WTC11 (cell line): ENCODE measurements at regions not wholly inside any gene's neighbourhood (a gene's known extent, or its start where the extent isn't known, plus 50 kb on each side); places are given as distances from the start of the nearest gene placed in this dataset.

Source experiments
- ATAC-seq: fragments of 200-7000 bp; cut with Tn5 transposase; 2 replicates; pipeline ENCODE4 v1.10.0; 2021; ENCODE audit warnings: mild to moderate bottlenecking, moderate library complexity
- CTCF ChIA-PET: fragments of 300-600 bp; sonication (Branson Sonifier 250); formaldehyde crosslinking; loops from one replicate; lab custom pipeline; 2021; ENCODE audit warnings: antibody characterized with exemption; lab: Charles Lee
- POLR2A ChIA-PET: fragments of 350-600 bp; sonication (Branson Sonifier 250); formaldehyde crosslinking; loops from one replicate; lab custom pipeline; 2021; ENCODE audit warnings: antibody characterized with exemption; lab: Charles Lee
- DNase-seq: peaks from one replicate; pipeline ENCODE4 v3.0.0; 2021; ENCODE audit warnings: low spot score
- H3K27ac Mint-ChIP-seq: 2 replicates; pipeline ENCODE4 v1.8.0; 2021; ENCODE audit warnings: mixed read lengths
- H3K27me3 Mint-ChIP-seq: 2 replicates; pipeline ENCODE4 v1.8.0; 2021; ENCODE audit warnings: low read depth, mild to moderate bottlenecking, moderate library complexity, mixed read lengths
- H3K36me3 Mint-ChIP-seq: 2 replicates; pipeline ENCODE4 v1.8.0; 2021; ENCODE audit warnings: mixed read lengths
- H3K4me1 Mint-ChIP-seq: 2 replicates; pipeline ENCODE4 v1.8.0; 2022; ENCODE audit warnings: mixed read lengths
- H3K4me3 Mint-ChIP-seq: 2 replicates; pipeline ENCODE4 v1.8.0; 2021; ENCODE audit warnings: mild to moderate bottlenecking, moderate library complexity, mixed read lengths
- H3K9me3 Mint-ChIP-seq: 2 replicates; pipeline ENCODE4 v1.8.0; 2021; ENCODE audit warnings: mixed read lengths
- ATF1 ChIP-seq: sonication (generic); formaldehyde crosslinking; IDR thresholded peaks from 2 replicates; pipeline ENCODE4 v1.8.1; 2023; ENCODE audit warnings: mild to moderate bottlenecking, moderate library complexity, missing genetic modification reagents
- CREB1 ChIP-seq: sonication (generic); formaldehyde crosslinking; IDR thresholded peaks from 2 replicates; pipeline ENCODE4 v1.8.0; 2023; ENCODE audit warnings: mild to moderate bottlenecking, missing genetic modification reagents
- ELF4 ChIP-seq: sonication (generic); formaldehyde crosslinking; IDR thresholded peaks from 2 replicates; pipeline ENCODE4 v1.8.1; 2022; ENCODE audit warnings: low read depth, mild to moderate bottlenecking, moderate library complexity, missing genetic modification reagents
- EMX1 ChIP-seq: fragments of 250-450 bp; sonication (Bioruptor Pico); IDR thresholded peaks from 2 replicates; pipeline ENCODE4 v1.8.0; 2021; ENCODE audit warnings: mild to moderate bottlenecking
- NFE2L1 ChIP-seq: sonication (generic); formaldehyde crosslinking; IDR thresholded peaks from 2 replicates; pipeline ENCODE4 v1.8.1; 2023; ENCODE audit warnings: missing genetic modification reagents
- PRRX2 ChIP-seq: fragments of 250-450 bp; sonication (Bioruptor Pico); IDR thresholded peaks from 2 replicates; pipeline ENCODE4 v1.8.0; 2021; ENCODE audit warnings: mild to moderate bottlenecking
- SMAD4 ChIP-seq: sonication (generic); formaldehyde crosslinking; IDR thresholded peaks from 2 replicates; pipeline ENCODE4 v1.8.0; 2022; ENCODE audit warnings: mild to moderate bottlenecking, missing genetic modification reagents
- TCF7 ChIP-seq: sonication (generic); formaldehyde crosslinking; IDR thresholded peaks from 2 replicates; pipeline ENCODE4 v1.8.0; 2022; ENCODE audit warnings: mild to moderate bottlenecking, low read depth, missing genetic modification reagents, moderate library complexity
- TP53 ChIP-seq: sonication (generic); formaldehyde crosslinking; IDR thresholded peaks from 2 replicates; pipeline ENCODE4 v1.8.1; 2023; ENCODE audit warnings: mild to moderate bottlenecking, missing genetic modification reagents
- ZNF138 ChIP-seq: sonication (generic); formaldehyde crosslinking; conservative IDR thresholded peaks from 2 replicates; pipeline ENCODE4 v1.8.1; 2022; ENCODE audit warnings: mild to moderate bottlenecking, moderate library complexity, missing genetic modification reagents
- ZNF416 ChIP-seq: fragments of 250-450 bp; sonication (Bioruptor Pico); IDR thresholded peaks from 2 replicates; pipeline ENCODE4 v1.9.0; 2021; ENCODE audit warnings: mild to moderate bottlenecking, inconsistent platforms
- TF ChIP-seq, protein P1 (sequence below): fragments of 250-450 bp; sonication (Bioruptor Pico); IDR thresholded peaks from 2 replicates; pipeline ENCODE4 v1.9.0; 2021; ENCODE audit warnings: mild to moderate bottlenecking, borderline replicate concordance
- TF ChIP-seq, protein P2 (sequence below): sonication (generic); formaldehyde crosslinking; IDR thresholded peaks from 2 replicates; pipeline ENCODE4 v1.8.0; 2022; ENCODE audit warnings: mild to moderate bottlenecking, missing genetic modification reagents
- TF ChIP-seq, protein P3 (sequence below): sonication (generic); formaldehyde crosslinking; conservative IDR thresholded peaks from 2 replicates; pipeline ENCODE4 v1.8.1; 2022; ENCODE audit warnings: mild to moderate bottlenecking, missing genetic modification reagents
- TF ChIP-seq, protein P4 (sequence below): sonication (generic); formaldehyde crosslinking; IDR thresholded peaks from 2 replicates; pipeline ENCODE4 v1.8.0; 2023; ENCODE audit warnings: mild to moderate bottlenecking, missing genetic modification reagents

DNA sequence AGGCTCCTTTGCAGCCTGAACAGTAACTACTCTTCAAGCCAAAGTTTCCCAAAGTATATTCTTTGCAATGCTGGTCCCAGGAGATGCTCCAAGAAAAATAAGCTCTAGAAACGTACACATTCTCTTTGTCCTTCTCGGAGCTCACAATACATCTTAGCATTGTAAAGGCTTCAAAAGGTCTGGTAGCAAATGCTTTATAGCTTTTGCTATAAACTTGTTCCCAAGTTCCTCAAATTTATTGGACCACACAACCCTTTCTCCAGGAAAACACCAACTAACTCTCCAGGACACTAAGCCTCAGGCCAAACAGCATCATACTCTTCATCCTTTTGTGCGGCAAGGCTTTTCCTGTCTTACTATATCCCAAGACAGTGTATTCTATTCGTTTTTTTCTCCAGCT, 455.6 kb upstream of the PROK2 start (continued):
- TF ChIP-seq, protein P1, sequence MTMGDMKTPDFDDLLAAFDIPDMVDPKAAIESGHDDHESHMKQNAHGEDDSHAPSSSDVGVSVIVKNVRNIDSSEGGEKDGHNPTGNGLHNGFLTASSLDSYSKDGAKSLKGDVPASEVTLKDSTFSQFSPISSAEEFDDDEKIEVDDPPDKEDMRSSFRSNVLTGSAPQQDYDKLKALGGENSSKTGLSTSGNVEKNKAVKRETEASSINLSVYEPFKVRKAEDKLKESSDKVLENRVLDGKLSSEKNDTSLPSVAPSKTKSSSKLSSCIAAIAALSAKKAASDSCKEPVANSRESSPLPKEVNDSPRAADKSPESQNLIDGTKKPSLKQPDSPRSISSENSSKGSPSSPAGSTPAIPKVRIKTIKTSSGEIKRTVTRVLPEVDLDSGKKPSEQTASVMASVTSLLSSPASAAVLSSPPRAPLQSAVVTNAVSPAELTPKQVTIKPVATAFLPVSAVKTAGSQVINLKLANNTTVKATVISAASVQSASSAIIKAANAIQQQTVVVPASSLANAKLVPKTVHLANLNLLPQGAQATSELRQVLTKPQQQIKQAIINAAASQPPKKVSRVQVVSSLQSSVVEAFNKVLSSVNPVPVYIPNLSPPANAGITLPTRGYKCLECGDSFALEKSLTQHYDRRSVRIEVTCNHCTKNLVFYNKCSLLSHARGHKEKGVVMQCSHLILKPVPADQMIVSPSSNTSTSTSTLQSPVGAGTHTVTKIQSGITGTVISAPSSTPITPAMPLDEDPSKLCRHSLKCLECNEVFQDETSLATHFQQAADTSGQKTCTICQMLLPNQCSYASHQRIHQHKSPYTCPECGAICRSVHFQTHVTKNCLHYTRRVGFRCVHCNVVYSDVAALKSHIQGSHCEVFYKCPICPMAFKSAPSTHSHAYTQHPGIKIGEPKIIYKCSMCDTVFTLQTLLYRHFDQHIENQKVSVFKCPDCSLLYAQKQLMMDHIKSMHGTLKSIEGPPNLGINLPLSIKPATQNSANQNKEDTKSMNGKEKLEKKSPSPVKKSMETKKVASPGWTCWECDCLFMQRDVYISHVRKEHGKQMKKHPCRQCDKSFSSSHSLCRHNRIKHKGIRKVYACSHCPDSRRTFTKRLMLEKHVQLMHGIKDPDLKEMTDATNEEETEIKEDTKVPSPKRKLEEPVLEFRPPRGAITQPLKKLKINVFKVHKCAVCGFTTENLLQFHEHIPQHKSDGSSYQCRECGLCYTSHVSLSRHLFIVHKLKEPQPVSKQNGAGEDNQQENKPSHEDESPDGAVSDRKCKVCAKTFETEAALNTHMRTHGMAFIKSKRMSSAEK (CRISPR knock-in tag) = no peak
- TF ChIP-seq, protein P2, sequence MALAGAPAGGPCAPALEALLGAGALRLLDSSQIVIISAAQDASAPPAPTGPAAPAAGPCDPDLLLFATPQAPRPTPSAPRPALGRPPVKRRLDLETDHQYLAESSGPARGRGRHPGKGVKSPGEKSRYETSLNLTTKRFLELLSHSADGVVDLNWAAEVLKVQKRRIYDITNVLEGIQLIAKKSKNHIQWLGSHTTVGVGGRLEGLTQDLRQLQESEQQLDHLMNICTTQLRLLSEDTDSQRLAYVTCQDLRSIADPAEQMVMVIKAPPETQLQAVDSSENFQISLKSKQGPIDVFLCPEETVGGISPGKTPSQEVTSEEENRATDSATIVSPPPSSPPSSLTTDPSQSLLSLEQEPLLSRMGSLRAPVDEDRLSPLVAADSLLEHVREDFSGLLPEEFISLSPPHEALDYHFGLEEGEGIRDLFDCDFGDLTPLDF = no peak
- TF ChIP-seq ELF4 (no peak), ZNF416 (CRISPR knock-in tag) (no peak)
- TF ChIP-seq, protein P3, sequence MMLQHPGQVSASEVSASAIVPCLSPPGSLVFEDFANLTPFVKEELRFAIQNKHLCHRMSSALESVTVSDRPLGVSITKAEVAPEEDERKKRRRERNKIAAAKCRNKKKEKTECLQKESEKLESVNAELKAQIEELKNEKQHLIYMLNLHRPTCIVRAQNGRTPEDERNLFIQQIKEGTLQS = no peak

DNA sequence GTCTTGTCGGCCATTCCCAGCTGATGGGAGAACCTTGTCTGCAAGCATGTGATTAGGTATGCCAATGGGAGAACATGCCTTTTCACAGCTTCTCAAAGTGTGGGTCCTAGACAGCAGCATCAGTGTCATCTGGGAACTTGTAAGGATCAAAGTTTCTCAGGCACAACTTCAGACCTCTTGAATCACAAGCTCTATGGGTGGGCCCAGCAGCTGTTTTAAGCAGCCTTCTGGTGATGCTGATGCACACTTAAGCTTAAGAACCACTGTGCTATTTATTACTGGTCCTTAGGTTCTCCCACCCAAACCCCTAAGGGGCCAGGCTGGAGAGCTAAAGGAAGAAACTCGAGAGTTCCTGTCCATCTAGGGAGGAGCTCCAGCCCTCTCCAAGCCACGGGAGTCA, 453.9 kb upstream of the PROK2 start:
- DNase-seq = no peak
- no peak for ATAC-seq
- H3K4me1 Mint-ChIP-seq = peaks cover 6% of the 10 kb centered on the region; the same call in 1 of the 2 replicates
- H3K9me3 Mint-ChIP-seq = peaks cover 9% of the 10 kb centered on the region
- CTCF ChIA-PET = interaction anchor here (0.9 kb wide), 1 partner anchor 31 kb away, joined by 3 read pairs; no protein-coding TSS in a partner anchor
- H3K27me3 Mint-ChIP-seq = no peaks in the 10 kb centered on the region
- H3K4me3 Mint-ChIP-seq = no peak overlapping the region
- no peak overlapping the region for H3K27ac Mint-ChIP-seq
- POLR2A ChIA-PET = no interaction called here
- TF ChIP-seq ATF1 (CRISPR knock-in tag) (no peak), PRRX2 (CRISPR knock-in tag) (no peak), ZNF138 (CRISPR knock-in tag) (no peak), SMAD4 (no peak), TCF7 (CRISPR knock-in tag) (no peak), EMX1 (no peak), NFE2L1 (no peak), TP53 (no peak), CREB1 (no peak)
- TF ChIP-seq, protein P4, sequence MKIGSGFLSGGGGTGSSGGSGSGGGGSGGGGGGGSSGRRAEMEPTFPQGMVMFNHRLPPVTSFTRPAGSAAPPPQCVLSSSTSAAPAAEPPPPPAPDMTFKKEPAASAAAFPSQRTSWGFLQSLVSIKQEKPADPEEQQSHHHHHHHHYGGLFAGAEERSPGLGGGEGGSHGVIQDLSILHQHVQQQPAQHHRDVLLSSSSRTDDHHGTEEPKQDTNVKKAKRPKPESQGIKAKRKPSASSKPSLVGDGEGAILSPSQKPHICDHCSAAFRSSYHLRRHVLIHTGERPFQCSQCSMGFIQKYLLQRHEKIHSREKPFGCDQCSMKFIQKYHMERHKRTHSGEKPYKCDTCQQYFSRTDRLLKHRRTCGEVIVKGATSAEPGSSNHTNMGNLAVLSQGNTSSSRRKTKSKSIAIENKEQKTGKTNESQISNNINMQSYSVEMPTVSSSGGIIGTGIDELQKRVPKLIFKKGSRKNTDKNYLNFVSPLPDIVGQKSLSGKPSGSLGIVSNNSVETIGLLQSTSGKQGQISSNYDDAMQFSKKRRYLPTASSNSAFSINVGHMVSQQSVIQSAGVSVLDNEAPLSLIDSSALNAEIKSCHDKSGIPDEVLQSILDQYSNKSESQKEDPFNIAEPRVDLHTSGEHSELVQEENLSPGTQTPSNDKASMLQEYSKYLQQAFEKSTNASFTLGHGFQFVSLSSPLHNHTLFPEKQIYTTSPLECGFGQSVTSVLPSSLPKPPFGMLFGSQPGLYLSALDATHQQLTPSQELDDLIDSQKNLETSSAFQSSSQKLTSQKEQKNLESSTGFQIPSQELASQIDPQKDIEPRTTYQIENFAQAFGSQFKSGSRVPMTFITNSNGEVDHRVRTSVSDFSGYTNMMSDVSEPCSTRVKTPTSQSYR (CRISPR knock-in tag) = no peak
- H3K36me3 Mint-ChIP-seq = no peaks in the 10 kb centered on the region

DNA sequence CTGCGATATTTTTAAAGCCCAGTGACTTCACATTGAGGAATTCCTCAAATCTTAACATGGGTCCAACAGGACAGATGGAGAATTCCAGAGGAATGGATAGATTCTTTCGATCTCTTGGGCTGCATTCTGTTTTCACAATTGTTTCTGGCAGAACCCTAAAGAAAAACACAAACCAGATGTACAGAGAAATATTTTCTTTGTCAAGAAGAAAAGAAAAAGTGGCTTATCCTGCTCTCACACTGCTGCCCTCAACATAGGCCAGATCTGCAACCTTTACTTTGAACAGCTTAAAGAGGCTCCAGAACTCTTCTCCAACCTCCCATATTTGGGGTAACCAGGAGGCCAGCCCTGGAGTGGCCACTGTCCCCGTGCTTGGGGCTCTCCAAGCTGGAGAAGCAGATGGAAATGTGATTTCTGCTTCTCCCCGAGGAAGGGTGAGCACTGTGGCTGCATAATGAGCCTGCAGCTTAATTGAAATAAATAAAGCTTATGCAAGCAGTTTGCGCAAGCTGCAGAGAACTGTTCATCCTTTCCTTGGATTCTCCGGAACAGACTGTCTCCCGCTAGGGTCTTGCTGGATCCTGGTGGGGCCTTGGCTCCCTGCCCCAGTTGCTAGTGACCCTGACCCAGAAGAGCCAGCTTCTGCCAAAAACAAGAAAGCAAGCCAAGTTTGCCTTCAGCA, 453.2 kb upstream of the PROK2 start:
- H3K27ac Mint-ChIP-seq = no peak overlapping the region
- ATAC-seq = no peak
- CTCF ChIA-PET = no interaction called here
- H3K27me3 Mint-ChIP-seq = no peaks in the 10 kb centered on the region
- no peak overlapping the region for H3K4me3 Mint-ChIP-seq
- H3K9me3 Mint-ChIP-seq = peaks cover 9% of the 10 kb centered on the region
- DNase-seq = no peak
- peaks cover 5% of the 10 kb centered on the region; the same call in 1 of the 2 replicates for H3K4me1 Mint-ChIP-seq
- H3K36me3 Mint-ChIP-seq = no peaks in the 10 kb centered on the region
- TF ChIP-seq ZNF416 (CRISPR knock-in tag) = no peak
- POLR2A ChIA-PET = no interaction called here
